ENCODE measurements at regions not wholly inside any gene's neighbourhood (a gene's known extent, or its start where the extent isn't known, plus 50 kb on each side); places are given as distances from the start of the nearest gene placed in this dataset.

- no peak for TF ChIP-seq CTCF (IDR thresholded peaks at IDR 0.05)
- no peak for TF ChIP-seq POLR2A (IDR thresholded peaks at IDR 0.05)
These were observed 320.5 kb upstream of the ADCY2 start for GRCh38 chr5:7075470-7075869.
